Astrocyte (in vitro differentiated cells and primary cell): ENCODE measurements at regions not wholly inside any gene's neighbourhood (a gene's known extent, or its start where the extent isn't known, plus 50 kb on each side); places are given as distances from the start of the nearest gene placed in this dataset.

Source experiments
- DNase-seq: peaks from one replicate; pipeline ENCODE4 v3.0.0-alpha.2; 2010; ENCODE audit warnings: low read depth
- FAIRE-seq: peaks from 2 replicates; lab custom pipeline; 2011; peaks lifted over from hg19 to GRCh38; lab: Jason Lieb, UNC
- H2AFZ ChIP-seq: 2 replicates; pipeline ENCODE4 v1.6.0; 2012; ENCODE audit warnings: low read depth, low read length, inconsistent platforms
- H3K27ac ChIP-seq: 2 replicates; pipeline ENCODE4 v1.5.1; 2011; ENCODE audit warnings: low read depth, low read length, inconsistent platforms
- H3K27me3 ChIP-seq: 2 replicates; pipeline ENCODE4 v1.6.0; 2011; ENCODE audit warnings: low read length, inconsistent platforms; ENCODE audit not compliant: insufficient read depth
- H3K36me3 ChIP-seq: 2 replicates; pipeline ENCODE4 v1.5.1; 2011; ENCODE audit warnings: low read length, inconsistent platforms; ENCODE audit not compliant: insufficient read depth
- H3K4me1 ChIP-seq: 2 replicates; pipeline ENCODE4 v1.5.1; 2011; ENCODE audit warnings: low read length, inconsistent platforms; ENCODE audit not compliant: insufficient read depth
- H3K4me2 ChIP-seq: 2 replicates; pipeline ENCODE4 v1.6.0; 2012; ENCODE audit warnings: low read length, inconsistent platforms
- H3K4me3 ChIP-seq: 2 replicates; pipeline ENCODE4 v1.5.1; 2011; ENCODE audit warnings: low read depth, mild to moderate bottlenecking, low read length, inconsistent platforms; ENCODE audit not compliant: insufficient read depth
- H3K79me2 ChIP-seq: 2 replicates; pipeline ENCODE4 v1.6.0; 2012; ENCODE audit warnings: mild to moderate bottlenecking, low read length, inconsistent platforms; ENCODE audit not compliant: insufficient read depth
- H3K9ac ChIP-seq: 2 replicates; pipeline ENCODE4 v1.6.0; 2012; ENCODE audit warnings: mild to moderate bottlenecking, low read length, inconsistent platforms
- H3K9me3 ChIP-seq: 2 replicates; pipeline ENCODE4 v1.5.1; 2012; ENCODE audit warnings: low read depth, mild to moderate bottlenecking, low read length, inconsistent platforms; ENCODE audit not compliant: insufficient read depth
- H4K20me1 ChIP-seq: 2 replicates; pipeline ENCODE4 v1.6.0; 2012; ENCODE audit warnings: low read length, inconsistent platforms; ENCODE audit not compliant: insufficient read depth
- H3K27ac Mint-ChIP-seq: one replicate; pipeline ENCODE4 v1.8.0; 2021; ENCODE audit warnings: mild to moderate bottlenecking, mixed read lengths; ENCODE audit not compliant: unreplicated experiment
- H3K27me3 Mint-ChIP-seq: one replicate; pipeline ENCODE4 v1.8.0; 2021; ENCODE audit warnings: low read depth, mixed read lengths; ENCODE audit not compliant: unreplicated experiment
- H3K36me3 Mint-ChIP-seq: one replicate; pipeline ENCODE4 v1.8.0; 2021; ENCODE audit warnings: low read depth, mixed read lengths; ENCODE audit not compliant: unreplicated experiment
- H3K4me1 Mint-ChIP-seq: one replicate; pipeline ENCODE4 v1.8.0; 2021; ENCODE audit warnings: low read depth, mixed read lengths; ENCODE audit not compliant: unreplicated experiment
- H3K4me3 Mint-ChIP-seq: one replicate; pipeline ENCODE4 v1.8.0; 2021; ENCODE audit warnings: mild to moderate bottlenecking, moderate library complexity, mixed read lengths; ENCODE audit not compliant: unreplicated experiment
- H3K9me3 Mint-ChIP-seq: one replicate; pipeline ENCODE4 v1.8.0; 2021; ENCODE audit warnings: mild to moderate bottlenecking, mixed read lengths; ENCODE audit not compliant: unreplicated experiment
- CTCF ChIP-seq: IDR thresholded peaks from 2 replicates; pipeline ENCODE4 v1.5.1; 2011; ENCODE audit warnings: low read depth, mild to moderate bottlenecking, inconsistent platforms, low read length, moderate library complexity; ENCODE audit not compliant: insufficient read depth
- EZH2 ChIP-seq: IDR thresholded peaks from 2 replicates; pipeline ENCODE4 v1.6.1; 2012; ENCODE audit warnings: mild to moderate bottlenecking, low read length, inconsistent platforms; ENCODE audit not compliant: insufficient read depth

GRCh38 chr2:22880161-22880560, 504.8 kb upstream of the KLHL29 start:
- FAIRE-seq (no peak), DNase-seq (no peak)
- Mint-ChIP-seq H3K9me3 (peaks cover 3% of the 10 kb centered on the region), H3K27ac (no peak overlapping the region), H3K4me3 (no peak overlapping the region), H3K4me1 (peaks cover 7% of the 10 kb centered on the region), H3K27me3 (peaks cover 4% of the 10 kb centered on the region), H3K36me3 (no peaks in the 10 kb centered on the region)
- no peak overlapping the region for H3K4me3 ChIP-seq
- H3K27me3 ChIP-seq = no peaks in the 10 kb centered on the region
- H3K79me2 ChIP-seq = no peaks in the 10 kb centered on the region
- no peak overlapping the region for H2AFZ ChIP-seq
- H4K20me1 ChIP-seq = no peaks in the 10 kb centered on the region
- no peak overlapping the region for H3K4me2 ChIP-seq
- H3K9ac ChIP-seq = no peak overlapping the region
- H3K27ac ChIP-seq = no peak overlapping the region
- H3K9me3 ChIP-seq = peaks cover 4% of the 10 kb centered on the region
- no peaks in the 10 kb centered on the region for H3K36me3 ChIP-seq
- no peak for TF ChIP-seq EZH2
- no peak for TF ChIP-seq CTCF
- H3K4me1 ChIP-seq = no peaks in the 10 kb centered on the region

GRCh38 chr2:22882011-22882410, 503.0 kb upstream of the KLHL29 start:
- Histone ChIP-seq H3K9me3 (peaks cover 4% of the 10 kb centered on the region), H3K27me3 (no peaks in the 10 kb centered on the region), H3K4me2 (no peak overlapping the region), H3K4me3 (no peak overlapping the region), H3K9ac (no peak overlapping the region), H3K79me2 (no peaks in the 10 kb centered on the region), H3K27ac (no peak overlapping the region), H2AFZ (no peak overlapping the region), H3K4me1 (no peaks in the 10 kb centered on the region), H4K20me1 (no peaks in the 10 kb centered on the region), H3K36me3 (no peaks in the 10 kb centered on the region)
- peaks cover 7% of the 10 kb centered on the region for H3K4me1 Mint-ChIP-seq
- H3K27me3 Mint-ChIP-seq = peaks cover 4% of the 10 kb centered on the region
- no peaks in the 10 kb centered on the region for H3K36me3 Mint-ChIP-seq
- TF ChIP-seq CTCF (no peak), EZH2 (no peak)
- DNase-seq (no peak), FAIRE-seq (no peak)
- no peak overlapping the region for H3K27ac Mint-ChIP-seq
- peaks cover 1% of the 10 kb centered on the region for H3K9me3 Mint-ChIP-seq
- H3K4me3 Mint-ChIP-seq = no peak overlapping the region

- peaks cover 4% of the 10 kb centered on the region for H3K9me3 ChIP-seq
- peaks cover 7% of the 10 kb centered on the region for H3K4me1 Mint-ChIP-seq
Observed at GRCh38 chr2:22882643-22883042, 502.3 kb upstream of the KLHL29 start.

More at GRCh38 chr2:22882643-22883042, 502.3 kb upstream of the KLHL29 start:
- H3K27ac ChIP-seq = no peak overlapping the region
- peaks cover 8% of the 10 kb centered on the region for H3K27me3 Mint-ChIP-seq
- H3K4me3 Mint-ChIP-seq = no peak overlapping the region
- TF ChIP-seq EZH2 = no peak
- TF ChIP-seq CTCF = no peak
- no peaks in the 10 kb centered on the region for H3K36me3 Mint-ChIP-seq
- H3K9ac ChIP-seq = no peak overlapping the region
- peaks cover 1% of the 10 kb centered on the region for H3K9me3 Mint-ChIP-seq
- H3K27ac Mint-ChIP-seq = no peak overlapping the region
- H3K27me3 ChIP-seq = no peaks in the 10 kb centered on the region
- no peaks in the 10 kb centered on the region for H3K36me3 ChIP-seq
- DNase-seq (no peak), FAIRE-seq (no peak)
- no peak overlapping the region for H2AFZ ChIP-seq
- no peak overlapping the region for H3K4me3 ChIP-seq
- no peak overlapping the region for H3K4me2 ChIP-seq
- H3K79me2 ChIP-seq = no peaks in the 10 kb centered on the region
- H3K4me1 ChIP-seq = no peaks in the 10 kb centered on the region
- no peaks in the 10 kb centered on the region for H4K20me1 ChIP-seq
